Ureter (tissue), 1 donor: ENCODE measurements at regions not wholly inside any gene's neighbourhood (a gene's known extent, or its start where the extent isn't known, plus 50 kb on each side); places are given as distances from the start of the nearest gene placed in this dataset.

Experiments used
- DNase-seq: peaks from one replicate; pipeline ENCODE4 v3.0.0-alpha.2; 2020; ENCODE audit warnings: low spot score
- donor health status: DM: yes; HTN: yes; CAD: no.

- no peak for DNase-seq
Observed at GRCh38 chr11:91756829-91757480, 467.7 kb upstream of the FAT3 start.

GRCh38 chr11:91755951-91756707, 468.5 kb upstream of the FAT3 start:
- no peak for DNase-seq

- DNase-seq, result no peak
Observed at GRCh38 chr11:91755526-91755925, 469.1 kb upstream of the FAT3 start.

- DNase-seq, result no peak
Observed at GRCh38 chr11:91749251-91749650, 475.4 kb upstream of the FAT3 start.

- DNase-seq, result no peak
Observed at GRCh38 chr11:91742155-91742554, 482.5 kb upstream of the FAT3 start.

GRCh38 chr11:91731051-91731450, 493.6 kb upstream of the FAT3 start:
- DNase-seq, result no peak

GRCh38 chr11:91730620-91731019, 494.0 kb upstream of the FAT3 start:
- DNase-seq, result no peak

GRCh38 chr11:91730057-91730456, 494.6 kb upstream of the FAT3 start:
- DNase-seq, result no peak

- no peak for DNase-seq
Observed at GRCh38 chr11:91717169-91717568, 507.4 kb upstream of the FAT3 start.

- DNase-seq, result no peak
Observed at GRCh38 chr11:91707652-91708482, 516.8 kb upstream of the FAT3 start.

- no peak for DNase-seq
Observed at GRCh38 chr11:91703042-91703441, 521.6 kb upstream of the FAT3 start.

- DNase-seq, result no peak
Observed at GRCh38 chr11:91700854-91701253, 523.8 kb upstream of the FAT3 start.

GRCh38 chr11:91698845-91699244, 525.8 kb upstream of the FAT3 start:
- no peak for DNase-seq

GRCh38 chr11:91694331-91694730, 530.3 kb upstream of the FAT3 start:
- no peak for DNase-seq

GRCh38 chr11:91691872-91692271, 532.7 kb upstream of the FAT3 start:
- DNase-seq, result no peak

GRCh38 chr11:91688672-91689071, 535.9 kb upstream of the FAT3 start:
- no peak for DNase-seq

- DNase-seq, result no peak
Observed at GRCh38 chr11:91686700-91687099, 537.9 kb upstream of the FAT3 start.

- no peak for DNase-seq
Observed at GRCh38 chr11:91686281-91686680, 538.3 kb upstream of the FAT3 start.

GRCh38 chr11:91673705-91674104, 550.9 kb upstream of the FAT3 start:
- no peak for DNase-seq

GRCh38 chr11:91664521-91664920, 560.1 kb upstream of the FAT3 start:
- no peak for DNase-seq

- no peak for DNase-seq
Observed at GRCh38 chr11:91660036-91660435, 564.6 kb upstream of the FAT3 start.

GRCh38 chr11:91654686-91655085, 569.9 kb upstream of the FAT3 start:
- no peak for DNase-seq
